ENCODE measurements at regions not wholly inside any gene's neighbourhood (a gene's known extent, or its start where the extent isn't known, plus 50 kb on each side); places are given as distances from the start of the nearest gene placed in this dataset.

DNA sequence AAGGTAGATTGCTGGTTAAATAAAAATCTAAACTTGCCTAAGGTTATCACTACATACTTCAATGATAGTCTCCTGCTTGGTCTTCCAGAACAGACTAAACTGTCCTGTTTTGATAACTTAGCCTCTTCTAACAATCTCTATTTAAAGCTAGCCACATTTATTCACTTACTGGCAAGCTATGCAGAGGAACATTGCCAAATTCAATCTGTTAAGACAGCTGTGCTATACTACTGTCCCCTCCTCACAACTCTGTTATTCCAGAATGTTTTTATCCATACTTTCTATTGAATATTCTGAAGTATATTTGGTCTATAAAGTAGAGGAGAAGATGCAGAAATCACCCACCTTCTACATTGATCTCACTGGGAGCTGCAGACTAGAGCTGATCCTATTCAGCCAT is 594.0 kb upstream of the CCDC54 start:
- TF ChIP-seq, protein P1, sequence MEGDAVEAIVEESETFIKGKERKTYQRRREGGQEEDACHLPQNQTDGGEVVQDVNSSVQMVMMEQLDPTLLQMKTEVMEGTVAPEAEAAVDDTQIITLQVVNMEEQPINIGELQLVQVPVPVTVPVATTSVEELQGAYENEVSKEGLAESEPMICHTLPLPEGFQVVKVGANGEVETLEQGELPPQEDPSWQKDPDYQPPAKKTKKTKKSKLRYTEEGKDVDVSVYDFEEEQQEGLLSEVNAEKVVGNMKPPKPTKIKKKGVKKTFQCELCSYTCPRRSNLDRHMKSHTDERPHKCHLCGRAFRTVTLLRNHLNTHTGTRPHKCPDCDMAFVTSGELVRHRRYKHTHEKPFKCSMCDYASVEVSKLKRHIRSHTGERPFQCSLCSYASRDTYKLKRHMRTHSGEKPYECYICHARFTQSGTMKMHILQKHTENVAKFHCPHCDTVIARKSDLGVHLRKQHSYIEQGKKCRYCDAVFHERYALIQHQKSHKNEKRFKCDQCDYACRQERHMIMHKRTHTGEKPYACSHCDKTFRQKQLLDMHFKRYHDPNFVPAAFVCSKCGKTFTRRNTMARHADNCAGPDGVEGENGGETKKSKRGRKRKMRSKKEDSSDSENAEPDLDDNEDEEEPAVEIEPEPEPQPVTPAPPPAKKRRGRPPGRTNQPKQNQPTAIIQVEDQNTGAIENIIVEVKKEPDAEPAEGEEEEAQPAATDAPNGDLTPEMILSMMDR (IDR thresholded peaks at IDR 0.05), result no peak
- no peak for TF ChIP-seq POLR2A (IDR thresholded peaks at IDR 0.05)

Data from body of pancreas (tissue), 4 donors.